GM18861 (cell line): ENCODE measurements at regions not wholly inside any gene's neighbourhood (a gene's known extent, or its start where the extent isn't known, plus 50 kb on each side); places are given as distances from the start of the nearest gene placed in this dataset.

Experiments used
- ATAC-seq: cut with Tn5 transposase; IDR thresholded peaks from one replicate; pipeline ENCODE4 v1.9.1; 2021; ENCODE audit not compliant: unreplicated experiment

DNA sequence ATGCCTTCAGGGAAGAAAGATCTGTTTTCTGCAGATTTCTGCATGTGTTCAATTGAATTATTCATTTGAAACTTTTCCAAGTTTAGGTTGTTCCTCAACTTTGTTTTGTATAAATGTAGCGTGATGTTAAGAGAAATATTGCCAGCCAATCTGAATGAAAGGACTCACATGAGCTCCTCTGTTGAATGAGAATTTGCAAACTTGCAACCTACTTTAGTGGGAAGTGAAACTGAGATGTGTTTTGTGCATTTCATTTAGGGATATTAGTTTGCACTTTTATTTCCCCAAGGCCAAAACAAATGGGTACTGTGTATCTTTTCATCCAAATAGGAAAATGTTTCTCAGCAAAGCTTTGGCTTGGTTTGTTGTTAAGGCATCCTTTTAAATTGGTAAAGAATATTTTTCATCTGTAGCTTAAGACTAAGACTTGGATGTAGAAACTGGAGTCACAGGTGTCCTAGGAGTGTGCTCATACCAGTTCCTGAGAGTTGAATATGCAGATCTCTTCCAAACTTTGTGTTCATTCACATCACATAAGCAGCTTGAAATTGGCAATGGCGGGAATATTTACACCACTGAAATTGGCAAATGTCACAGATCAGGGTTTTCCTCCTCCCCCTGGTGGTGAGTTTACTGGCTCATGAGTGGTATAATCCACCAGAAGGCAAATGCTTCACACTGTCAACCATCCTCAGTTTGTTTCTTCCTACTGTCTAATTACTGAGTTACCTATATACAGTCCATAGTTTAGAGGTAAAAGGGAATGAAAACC lies 193.6 kb upstream of the BANK1 start:
- ATAC-seq = peak; percentile 44

DNA sequence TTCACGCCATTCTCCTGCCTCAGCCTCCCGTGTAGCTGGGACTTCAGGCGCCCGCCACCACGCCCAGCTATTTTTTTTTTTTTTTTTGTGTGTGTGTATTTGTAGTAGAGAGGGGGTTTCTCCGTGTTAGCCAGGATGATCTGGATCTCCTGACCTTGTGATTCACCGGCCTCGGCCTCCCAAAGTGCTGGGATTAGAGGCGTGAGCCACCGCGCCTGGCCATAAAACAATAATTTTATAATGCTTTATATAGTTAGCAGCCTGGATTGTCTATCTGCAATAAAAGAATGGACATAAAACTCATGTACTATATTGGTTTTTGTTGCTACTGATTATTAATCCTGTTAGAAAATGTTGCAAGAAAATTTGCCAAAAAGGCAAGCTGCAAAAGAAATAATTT lies 195.9 kb upstream of the BANK1 start:
- ATAC-seq = no peak

DNA sequence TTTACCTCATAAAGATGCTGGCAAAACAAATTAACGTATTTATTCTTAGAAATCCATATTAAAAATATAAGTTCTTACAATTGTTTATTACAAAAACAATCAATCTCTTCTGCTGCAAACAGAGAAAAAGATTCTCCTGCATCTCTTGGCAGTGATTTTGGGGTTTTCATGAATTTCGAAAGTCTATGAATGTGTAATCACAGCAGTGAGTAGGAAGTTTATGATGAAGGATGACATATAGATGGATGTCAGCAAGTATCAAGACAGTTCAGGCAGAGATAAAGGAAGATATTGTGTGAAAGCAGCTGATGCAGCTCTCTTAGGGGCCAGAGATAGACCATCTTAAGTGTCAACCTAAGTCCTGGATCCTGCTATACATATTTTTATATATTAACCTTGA lies 196.9 kb upstream of the BANK1 start:
- ATAC-seq = no peak

DNA sequence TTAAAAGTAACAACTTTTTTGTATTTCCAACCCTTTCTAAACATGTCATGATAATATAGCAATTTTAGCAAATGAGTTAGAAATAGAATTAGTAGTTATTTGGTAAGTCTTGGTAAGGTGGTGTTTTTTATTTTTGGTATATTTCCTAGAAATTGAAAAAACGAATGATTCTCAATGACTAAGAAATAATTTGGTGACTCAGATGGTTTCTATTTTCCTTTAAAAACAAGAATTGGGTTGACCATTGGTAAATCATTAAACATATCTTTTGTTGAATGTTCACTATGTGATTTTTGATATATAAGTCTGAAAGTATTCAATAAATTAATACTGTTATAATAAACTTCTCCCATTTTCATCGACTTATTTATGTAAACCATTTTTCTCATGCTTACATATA lies 206.2 kb upstream of the BANK1 start:
- ATAC-seq = no peak

DNA sequence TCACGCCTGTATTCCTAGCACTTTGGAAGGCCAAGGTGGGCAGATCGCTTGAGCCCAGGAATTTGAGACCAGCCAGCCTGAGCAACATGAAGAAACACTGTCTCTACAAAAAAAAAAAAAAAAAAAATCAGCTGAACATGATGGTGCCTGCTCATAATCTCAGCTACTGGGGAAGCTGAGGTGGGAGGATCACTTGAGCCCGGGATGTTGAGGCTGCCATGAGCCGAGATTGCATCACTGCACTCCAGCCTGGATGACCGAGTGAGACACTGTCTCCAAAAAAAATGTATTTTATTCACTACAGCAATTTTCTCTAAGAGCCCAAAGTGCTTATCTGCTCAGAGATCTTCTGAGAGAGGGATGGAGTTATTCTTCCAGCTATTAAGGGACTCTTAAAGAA lies 215.8 kb upstream of the PPP3CA start:
- ATAC-seq = no peak

DNA sequence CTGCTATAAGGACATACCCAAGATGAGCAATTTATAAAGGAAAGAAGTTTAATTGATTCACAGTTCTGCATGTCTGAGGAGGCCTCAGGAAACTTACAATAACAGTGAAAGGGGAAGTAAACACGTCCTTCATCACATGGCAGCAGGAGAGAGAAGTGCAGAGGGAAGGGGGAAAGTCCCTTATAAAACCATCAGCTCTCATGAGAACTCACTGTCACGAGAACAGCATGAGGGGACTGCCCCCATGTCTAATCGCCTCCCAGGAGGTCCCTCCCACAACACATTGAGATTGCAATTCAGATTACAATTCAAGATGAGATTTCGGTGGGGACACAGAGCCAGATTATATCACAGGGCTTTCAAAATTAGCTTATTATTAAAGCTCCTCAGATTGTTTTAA lies 209.5 kb upstream of the PPP3CA start:
- no peak for ATAC-seq

DNA sequence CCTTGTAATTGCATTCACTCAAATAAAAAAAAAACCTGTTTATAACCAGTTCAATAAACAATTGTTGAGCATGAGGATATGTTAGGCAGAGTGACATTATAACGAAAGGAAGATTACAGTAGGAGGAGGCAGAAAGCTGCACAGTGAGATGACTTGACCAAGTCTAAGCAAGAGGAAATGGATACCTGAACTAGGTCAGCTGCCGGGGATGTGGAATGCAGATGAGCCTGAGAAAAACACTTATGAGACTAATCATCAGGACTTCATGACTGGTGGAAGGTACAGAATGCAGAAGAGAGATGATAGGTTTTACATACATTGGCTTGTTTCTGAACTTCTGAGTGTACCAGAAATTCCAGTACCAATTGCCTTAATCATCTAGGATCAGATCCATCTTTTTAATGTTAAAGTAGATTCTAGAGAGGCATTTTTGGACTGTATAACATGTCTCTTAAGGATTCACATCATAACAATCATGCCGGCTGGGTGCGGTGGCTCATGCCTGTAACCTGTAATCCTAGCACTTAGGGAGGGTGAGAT lies 208.1 kb upstream of the PPP3CA start:
- ATAC-seq = no peak

DNA sequence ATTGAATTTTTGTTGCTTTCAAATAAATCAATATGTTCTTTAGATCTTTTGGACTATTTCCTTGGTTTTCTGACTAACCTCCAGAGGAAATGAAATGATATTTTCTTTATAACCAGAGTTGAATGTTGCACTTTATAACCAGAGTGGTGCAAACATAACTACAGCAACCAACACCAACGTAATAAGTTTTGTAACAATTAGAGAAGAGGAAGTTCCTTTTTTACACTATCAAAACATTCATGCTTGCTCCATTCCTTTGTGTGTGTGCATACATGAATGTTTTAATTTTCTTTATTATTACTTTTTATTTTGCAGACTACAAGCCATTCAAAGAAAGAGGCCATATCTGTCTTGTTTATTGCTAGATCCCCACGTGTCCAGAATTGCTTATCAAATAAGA lies 193.0 kb upstream of the PPP3CA start:
- ATAC-seq = no peak

DNA sequence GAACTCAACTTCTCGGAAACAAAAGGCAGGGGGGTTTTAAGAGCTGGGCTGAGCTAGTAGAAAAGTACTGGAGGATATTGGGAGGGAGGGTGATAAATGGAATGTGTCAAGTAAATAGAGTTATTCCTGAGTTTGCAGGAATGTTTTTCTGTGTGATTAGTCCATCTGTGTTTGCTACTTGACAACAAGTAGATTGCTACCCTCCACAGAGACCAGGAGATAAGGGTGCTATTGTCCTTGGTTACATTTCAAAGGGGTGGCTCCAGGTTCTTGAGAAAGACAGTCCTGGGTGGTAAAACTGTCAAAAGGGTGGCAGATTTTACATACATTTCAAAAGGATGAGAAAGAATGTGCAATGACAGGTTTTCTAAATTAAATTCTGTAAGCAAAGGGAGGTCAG lies 181.2 kb upstream of the PPP3CA start:
- no peak for ATAC-seq

DNA sequence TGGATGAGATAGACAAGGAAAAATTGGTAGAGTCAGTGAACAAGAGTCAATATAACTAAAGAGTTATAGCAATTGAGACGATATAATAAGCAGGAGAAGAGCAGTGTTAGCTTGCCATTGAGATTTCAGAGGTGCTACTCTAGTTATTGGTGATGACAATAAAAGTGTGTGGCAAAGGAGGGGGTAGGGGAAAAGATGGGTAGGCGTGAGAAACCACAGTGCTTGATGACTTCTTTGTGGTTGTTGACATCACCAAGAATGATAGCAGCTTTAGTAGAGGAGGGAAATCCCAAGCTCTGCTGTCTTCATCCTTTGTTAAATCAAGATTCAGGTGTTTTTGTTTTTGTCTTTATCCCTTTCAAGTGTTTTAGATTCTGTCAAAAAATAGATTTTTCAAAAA lies 179.9 kb upstream of the PPP3CA start:
- ATAC-seq = peak; percentile 89

DNA sequence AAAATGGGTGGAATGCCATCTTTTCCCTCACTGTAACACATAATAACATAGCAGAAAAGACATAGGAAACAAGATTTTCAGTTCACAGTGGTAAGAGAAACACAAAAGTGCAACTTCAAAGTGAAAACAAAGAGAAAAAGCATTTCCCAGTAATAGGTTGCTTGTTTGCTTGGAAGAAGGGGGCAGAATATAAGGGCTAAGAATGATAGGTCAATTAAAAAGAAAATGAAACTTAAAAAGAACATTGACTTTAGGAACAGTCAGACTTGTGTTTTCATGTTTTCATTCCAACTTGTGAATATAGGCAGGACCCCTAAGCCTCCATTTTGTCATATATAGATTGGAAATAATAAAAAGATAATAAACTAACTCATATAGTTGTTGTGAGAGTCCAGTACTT lies 168.2 kb upstream of the PPP3CA start:
- no peak for ATAC-seq

DNA sequence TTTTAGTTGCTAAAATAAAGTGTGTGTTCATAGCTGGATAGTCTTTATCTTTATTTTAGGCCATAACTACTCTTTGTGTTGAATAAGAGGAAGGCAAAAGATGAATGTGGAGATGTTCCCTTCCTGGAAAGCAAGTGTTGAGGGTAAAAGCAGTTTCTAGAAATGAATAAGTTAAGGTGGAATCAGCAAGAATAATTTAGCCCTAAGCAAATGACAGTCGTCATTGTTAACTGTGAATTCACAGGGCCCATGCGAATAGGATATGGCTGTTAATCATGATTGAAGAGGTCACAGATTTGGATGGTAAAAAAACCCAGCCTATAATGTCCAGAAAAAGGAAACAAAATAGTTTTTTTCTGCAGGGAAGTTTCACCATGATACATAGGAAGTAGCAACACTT lies 167.8 kb upstream of the PPP3CA start:
- ATAC-seq = no peak

DNA sequence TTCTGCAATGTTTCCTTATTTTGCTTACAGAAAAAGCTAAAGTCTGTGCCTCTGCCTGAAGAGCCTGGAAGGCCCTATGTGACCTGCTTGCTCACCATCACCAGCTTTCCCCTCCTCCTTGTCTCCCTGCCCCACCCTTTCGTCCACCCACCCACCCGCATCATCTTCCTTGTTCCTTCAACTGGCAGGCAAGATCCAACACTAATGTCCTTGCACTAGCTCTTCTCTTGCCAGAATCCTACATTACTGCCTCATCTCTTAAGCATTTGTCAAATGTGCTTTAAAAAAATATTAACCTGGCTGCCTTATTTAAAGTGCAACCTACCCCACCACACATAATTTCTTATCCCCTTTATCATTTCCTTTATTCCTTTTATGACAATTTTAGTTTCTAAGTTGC lies 165.1 kb upstream of the PPP3CA start:
- ATAC-seq = no peak

DNA sequence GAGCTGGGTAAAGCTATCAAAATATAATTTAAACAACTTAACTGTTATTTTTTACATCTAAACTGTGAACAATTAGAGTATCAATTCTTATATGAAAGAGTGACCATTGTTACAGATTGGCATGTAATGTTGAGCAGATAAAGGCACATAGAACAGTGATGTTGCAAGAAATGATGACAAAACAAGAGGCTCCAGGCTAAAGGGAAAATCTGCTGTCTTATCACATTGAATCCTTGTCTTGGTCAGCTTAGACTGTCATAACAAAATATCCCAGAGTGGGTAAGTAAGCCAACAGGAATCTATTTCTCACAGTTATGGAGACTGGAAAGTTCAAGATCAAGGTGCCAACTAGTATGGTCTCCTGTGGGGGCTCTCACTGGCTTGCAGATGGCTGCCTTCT lies 154.1 kb upstream of the PPP3CA start:
- ATAC-seq = no peak

DNA sequence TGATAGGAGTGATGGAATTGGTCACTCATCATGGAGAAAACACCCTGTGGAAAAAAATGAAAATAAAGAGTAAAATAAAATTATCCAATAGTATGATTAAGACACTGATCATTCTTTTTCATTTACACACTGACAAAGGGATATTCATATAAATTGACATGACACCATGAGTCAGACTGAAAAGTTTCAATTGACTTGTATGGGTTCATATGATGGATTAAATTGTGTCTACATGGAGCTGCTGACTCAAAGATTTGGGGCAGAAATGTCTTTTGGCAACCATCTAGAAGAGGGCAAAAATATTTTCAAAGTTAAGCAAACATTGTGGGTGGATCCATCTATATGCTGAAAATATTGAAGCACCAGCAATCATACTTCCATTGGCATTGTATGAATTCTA lies 153.4 kb upstream of the PPP3CA start:
- no peak for ATAC-seq

DNA sequence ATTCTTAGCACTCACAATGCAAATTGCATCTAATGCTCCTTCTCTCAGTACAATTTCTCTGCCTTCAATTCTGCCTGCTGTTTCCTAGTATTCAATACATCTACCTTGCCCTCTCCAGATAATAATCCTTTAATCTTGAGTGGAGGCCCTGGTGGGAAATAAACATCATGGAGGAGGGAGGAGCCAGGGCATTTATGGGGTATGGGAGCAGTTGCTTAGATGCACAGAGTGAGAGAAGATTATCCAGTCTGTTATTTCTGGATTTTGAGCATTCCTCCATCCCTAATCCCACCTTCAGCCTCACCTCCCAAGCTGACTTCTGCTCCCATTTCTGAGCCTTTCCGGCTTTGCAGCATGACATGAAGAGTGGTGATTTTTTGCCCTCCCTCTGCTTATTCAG lies 127.9 kb upstream of the PPP3CA start:
- no peak for ATAC-seq

DNA sequence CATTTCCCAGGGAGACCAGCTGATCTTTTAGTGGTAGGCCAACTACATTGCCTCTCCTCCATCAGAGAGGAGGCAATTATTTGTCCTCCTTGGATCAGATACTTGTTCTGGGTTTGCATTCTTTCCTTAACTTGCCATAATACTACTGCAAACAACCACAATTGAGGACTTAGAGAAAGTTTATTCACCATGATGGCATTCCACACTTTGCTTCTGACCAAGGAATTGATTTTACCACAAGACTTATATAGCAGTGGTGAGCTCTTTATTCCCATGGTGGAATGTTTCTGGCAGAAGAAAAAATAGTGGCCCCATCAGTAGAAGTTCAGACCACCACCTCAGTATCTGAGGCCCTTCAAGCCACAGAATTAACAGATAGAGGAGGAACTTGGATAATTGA lies 123.9 kb upstream of the PPP3CA start:
- ATAC-seq = no peak

DNA sequence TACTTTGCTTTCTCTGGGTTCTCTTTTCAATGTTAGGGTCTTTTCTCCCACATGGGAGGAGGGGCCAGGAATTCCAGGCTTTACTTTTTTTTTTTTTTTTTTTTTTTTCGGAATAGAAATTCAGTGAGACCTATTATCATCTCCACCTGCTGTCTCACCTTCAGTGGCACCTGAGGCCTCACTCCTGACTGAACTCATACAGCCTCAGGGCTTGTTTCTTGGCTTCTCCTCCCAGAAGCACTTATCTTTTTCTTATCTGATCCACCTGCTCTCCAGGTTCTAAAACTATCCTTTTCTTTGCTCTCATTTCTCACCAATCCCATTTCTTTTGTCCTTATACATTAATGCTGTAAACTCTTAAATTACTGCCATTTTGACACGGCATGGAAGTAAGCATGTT lies 117.3 kb upstream of the PPP3CA start:
- no peak for ATAC-seq

DNA sequence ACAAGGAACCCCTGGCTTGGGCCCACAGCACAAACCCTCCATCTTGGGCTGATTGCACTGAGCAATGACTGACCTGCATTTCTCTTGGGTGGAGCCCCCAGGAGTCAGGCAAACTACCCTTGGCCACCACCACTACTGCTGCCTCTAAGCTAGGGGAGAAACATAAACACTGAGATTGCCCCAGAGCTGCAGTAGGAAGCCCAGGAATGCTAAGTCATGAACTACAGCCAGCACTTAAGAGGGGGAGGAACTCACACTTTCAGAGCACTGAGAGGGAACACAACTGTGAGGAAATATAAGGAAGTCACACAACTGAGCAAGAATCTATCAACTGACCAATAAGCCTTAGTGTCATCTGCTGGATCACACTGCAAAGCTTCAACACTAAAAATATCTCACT lies 111.6 kb upstream of the PPP3CA start:
- ATAC-seq = no peak

DNA sequence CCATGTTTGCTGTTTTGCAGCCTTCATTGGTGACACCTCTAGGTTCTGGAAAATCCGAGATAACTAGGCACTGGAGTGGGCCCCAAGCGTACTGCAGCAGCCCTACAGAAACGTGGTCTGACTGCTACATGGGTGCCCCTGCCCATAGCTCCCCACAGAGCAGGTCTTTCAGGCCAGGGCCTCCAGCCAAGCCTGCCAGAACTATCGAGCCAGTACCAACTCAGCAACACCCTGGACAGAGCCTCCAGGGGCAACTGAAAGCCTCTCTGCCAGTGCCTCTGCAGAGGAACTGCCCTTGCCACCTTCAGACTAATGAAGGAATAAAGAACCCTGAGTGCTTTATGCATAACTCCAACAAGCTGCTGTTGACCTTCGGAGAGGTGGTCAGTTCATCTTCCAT lies 111.1 kb upstream of the PPP3CA start:
- ATAC-seq = no peak

DNA sequence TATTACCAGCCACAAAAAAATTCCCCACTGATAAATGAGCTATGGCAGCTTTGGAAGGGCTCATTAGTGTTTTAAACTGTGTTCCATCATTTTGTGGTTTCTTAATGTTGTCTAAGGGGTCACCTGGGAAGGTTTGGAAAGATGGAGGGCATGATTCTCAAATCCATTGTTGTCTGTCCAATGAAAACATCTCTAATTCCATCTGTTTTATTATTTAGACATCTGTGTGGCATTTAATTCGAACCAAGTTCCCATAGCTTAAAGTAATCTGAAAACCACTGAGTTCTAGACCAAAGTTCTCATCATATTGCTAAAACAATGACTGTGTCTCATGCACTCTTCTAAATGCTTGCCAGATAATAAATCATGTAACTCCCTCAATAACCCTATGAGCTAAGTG lies 103.8 kb upstream of the PPP3CA start:
- no peak for ATAC-seq

DNA sequence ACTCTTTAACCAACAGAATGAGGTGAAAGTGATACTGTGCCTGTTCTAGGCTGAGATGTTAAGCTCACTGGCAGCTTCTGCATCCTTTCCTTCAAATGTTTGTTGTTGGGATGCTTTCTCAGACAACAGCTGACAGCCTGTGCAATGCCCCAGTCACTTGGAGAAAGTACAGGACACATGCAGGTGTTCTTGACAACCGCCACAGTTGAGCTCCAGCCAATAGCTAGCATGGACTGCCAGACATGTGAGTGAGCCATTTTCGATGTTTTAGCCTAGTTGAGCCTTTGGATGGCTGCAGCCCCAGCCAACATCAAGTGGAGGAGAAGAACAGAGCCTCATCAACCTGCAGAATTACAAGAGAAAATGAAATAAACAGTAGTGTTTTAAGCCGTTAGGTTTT lies 94.1 kb upstream of the PPP3CA start:
- ATAC-seq = no peak

DNA sequence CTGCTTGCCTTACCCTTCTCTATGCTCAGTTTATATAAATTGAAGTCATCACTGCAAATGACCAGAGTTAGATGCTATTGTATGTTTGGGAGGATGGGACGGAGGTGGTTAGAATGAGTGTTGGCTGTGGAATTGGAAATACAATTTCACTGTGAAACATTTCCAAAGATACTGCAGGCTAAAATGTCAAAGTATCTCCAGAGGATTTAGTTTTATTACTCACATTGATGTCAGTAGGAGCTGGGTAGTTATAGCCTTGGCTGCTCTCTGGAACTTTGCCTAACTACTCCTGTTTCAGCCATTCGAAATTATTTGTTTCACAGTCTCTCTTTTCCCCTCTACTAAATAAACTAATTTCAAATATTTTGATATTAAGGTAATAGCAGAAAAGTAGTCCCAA lies 92.6 kb upstream of the PPP3CA start:
- ATAC-seq = no peak
